Mucosa of gallbladder (tissue), 1 donor: ENCODE measurements at regions not wholly inside any gene's neighbourhood (a gene's known extent, or its start where the extent isn't known, plus 50 kb on each side); places are given as distances from the start of the nearest gene placed in this dataset.

Experiments used
- DNase-seq: peaks from one replicate; pipeline ENCODE4 v3.0.0-alpha.2; 2020; ENCODE audit warnings: low spot score
- donor health status: DM: no; HTN: no; CAD: no.

GRCh38 chr1:230515451-230516145, 89.5 kb upstream of the PGBD5 start:
- DNase-seq: no peak

DNA sequence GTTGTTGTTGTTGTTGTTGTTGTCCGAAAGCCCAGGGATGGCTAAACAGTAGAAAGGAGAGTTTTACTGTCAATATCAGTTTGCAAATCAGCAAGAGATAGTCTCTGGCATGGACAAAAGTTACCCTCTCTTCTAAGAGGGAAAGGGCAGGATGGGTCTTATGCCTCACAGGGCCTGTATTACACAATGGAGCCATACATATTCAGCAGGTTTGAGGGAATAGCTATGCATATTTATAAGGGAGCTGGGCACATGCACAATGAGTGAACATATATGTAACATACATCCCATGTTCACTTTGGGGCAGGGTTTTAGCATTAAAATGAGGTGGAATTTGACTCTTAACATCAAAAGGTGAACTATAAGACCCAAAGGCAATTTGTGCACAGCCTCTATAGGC, 84.4 kb upstream of the PGBD5 start:
- DNase-seq: no peak

DNA sequence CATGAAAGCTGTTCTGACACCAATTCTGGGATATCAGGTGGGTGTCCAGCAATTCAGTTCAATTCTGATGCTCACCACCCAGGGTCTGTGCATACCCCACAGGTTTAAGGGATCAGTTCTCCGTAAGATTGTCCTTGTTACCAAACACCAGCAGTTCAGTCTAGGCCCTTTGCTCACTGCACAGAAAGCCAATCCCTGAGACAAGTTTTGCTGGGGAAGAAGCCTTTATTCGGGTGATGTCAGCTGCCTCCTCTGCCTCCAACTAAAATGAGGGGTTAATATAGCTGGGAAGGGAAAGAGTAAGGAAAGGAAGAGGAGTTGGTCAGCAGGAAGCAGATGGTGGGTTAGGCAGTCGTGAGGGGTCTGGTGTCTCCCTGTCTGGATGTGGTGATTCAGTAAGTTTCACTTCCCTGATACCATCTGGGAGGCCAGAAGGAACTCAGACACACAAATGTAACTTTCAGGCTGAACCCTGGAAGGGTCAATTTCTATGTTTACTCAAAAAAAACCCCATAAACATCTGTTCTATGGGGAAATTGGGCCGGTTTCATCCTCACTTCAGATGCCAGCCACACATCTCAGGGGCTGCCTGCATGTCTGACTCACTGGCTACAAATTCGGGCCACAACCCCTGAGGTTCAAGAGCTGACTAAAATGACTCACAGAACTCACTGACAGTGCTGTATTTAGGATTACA, 83.3 kb upstream of the PGBD5 start:
- peak; percentile 28 for DNase-seq

GRCh38 chr1:230507666-230508402, 81.7 kb upstream of the PGBD5 start:
- peak; percentile 42 for DNase-seq

GRCh38 chr1:230507236-230507635, 81.1 kb upstream of the PGBD5 start:
- no peak for DNase-seq

- DNase-seq: no peak
These were observed 80.3 kb upstream of the PGBD5 start for GRCh38 chr1:230506451-230506850.

GRCh38 chr1:230504310-230504709, 78.2 kb upstream of the PGBD5 start:
- DNase-seq: no peak

GRCh38 chr1:230503726-230504125, 77.6 kb upstream of the PGBD5 start:
- no peak for DNase-seq

DNA sequence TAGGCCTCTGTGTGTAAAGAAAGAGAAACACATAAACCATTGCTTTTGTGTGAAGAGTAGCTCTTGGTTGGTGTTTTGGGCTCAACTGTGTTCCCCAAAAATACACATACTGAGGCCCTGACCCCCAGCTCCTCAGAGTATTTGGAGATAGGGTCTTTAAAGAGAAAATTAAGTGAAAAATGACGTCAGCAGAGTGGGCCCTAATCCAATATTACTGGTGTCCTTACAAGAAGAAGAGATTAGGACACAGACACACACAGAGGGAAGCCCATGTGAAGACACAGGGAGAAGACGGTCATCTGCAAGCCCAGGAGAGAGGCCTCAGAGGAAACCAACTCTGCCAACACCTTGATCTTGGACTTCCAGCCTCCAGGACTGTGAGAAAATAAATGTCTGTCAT, 76.9 kb upstream of the PGBD5 start:
- no peak for DNase-seq

DNA sequence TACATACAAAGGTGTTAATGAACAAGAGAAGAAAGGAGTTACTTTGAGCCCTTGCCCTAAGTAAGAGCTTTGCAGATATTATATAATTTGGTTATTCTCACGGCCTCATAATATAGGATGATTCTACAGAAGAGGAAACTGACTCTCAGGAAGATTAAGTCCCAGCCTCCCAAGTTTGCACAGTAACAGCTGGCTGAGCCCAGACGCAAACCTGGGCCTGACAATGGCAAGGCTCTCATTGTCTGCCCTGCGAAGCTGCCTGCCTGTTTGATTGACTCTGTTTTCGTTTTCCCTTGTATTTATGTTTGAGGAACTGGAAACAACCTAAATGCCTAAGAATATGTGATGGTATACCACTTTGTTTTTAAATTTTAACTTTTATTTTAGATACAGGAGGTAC, 76.2 kb upstream of the PGBD5 start:
- no peak for DNase-seq

DNA sequence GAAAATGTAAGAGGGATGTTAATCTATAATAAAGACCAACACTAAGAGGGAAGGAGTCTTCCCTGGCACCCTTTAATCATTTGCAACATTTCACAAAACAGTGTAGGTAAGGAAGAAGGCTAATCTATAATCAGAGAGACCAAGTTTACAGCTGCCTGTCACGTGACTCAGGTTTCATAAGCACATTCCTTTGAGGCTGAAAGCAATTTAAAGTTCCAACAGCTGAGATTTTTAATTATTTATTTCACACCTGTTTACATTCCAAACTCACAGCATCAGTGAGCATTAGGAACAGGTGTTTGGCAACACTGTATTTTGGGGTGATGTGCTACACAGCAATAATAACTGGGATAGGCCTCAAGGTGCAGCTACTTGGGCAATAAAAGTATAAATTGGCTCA, 75.7 kb upstream of the PGBD5 start:
- peak; percentile 27 for DNase-seq

DNA sequence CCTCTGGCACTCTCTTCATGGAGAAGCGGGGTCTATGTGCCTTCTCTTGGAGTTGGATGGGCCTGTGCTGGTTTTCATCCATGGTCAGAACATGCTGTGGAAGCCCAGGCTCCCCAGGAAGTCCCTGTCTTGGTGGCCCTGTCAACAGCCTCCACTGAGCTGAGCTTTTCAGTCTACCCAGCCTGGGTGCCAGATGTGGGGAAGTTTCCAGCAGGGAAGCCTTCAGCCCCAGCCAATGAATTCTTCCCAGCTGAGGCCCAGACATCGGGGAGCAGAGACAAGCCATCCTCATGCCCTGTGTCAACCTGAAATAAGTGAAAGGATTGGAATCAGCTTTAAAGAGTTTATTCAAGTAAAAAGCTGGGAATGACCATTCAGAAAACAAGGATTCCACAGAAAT, 75.1 kb upstream of the PGBD5 start:
- no peak for DNase-seq

DNA sequence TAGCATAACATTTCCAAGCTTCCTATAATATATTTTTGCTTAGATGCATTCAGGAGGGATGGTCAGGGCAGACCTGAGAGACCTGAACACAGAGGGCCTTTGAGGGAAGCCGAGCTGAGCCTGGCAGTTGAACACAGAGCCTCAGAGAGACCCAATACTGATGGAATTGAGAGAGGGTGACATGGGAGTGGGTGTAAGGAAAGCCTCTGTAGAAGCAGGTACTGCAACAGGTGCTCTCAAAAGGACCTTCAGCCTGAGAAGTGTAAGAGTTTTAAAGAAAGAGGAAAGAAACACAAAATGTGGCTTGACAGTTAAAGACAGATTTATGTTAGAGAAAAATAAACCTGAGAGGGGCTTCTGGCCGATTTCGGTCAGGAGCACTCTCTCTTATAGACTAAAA, 73.9 kb upstream of the PGBD5 start:
- no peak for DNase-seq

- no peak for DNase-seq
These were observed 73.4 kb upstream of the PGBD5 start for GRCh38 chr1:230499496-230499895.

DNA sequence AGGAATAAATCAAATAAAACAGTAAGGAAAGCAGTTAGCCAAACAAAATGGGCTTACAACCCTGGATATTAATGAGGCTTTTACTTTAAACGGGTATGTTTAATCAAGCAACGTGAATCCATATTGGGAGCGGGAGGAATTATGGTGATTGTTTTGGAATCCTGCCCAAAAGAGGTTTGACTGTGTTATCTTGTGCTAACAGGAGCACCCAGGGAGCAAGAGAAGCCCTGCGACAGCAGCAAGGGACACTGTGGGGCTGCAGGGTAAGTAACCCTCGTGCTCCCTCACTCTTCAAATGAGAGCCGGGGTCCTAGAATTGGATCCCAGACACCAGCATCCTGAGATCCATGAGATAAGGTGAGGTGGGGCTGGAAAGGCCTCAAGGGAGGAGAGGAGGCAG, 72.6 kb upstream of the PGBD5 start:
- DNase-seq: no peak

DNA sequence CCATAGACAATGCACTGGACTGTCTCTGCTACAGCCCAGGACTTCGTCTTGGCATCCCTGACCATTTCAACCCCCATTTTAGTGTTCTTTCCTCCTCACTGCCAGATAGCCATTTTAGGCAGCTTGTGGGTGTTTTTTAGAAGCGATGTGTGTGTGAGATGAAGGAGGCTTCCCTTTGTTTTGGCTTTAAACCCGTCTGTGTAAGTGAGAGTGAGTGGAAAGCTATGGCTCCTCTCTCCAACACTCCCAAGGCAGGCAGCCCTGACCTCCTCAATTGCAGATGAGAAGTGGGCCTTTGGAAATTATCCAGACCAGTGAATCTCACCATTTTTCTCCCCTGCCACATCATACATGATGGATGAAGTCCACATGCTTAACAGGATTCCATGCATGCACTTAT, 70.3 kb upstream of the PGBD5 start:
- DNase-seq: no peak

GRCh38 chr1:230495891-230496385, 69.8 kb upstream of the PGBD5 start:
- peak; percentile 15 for DNase-seq

DNA sequence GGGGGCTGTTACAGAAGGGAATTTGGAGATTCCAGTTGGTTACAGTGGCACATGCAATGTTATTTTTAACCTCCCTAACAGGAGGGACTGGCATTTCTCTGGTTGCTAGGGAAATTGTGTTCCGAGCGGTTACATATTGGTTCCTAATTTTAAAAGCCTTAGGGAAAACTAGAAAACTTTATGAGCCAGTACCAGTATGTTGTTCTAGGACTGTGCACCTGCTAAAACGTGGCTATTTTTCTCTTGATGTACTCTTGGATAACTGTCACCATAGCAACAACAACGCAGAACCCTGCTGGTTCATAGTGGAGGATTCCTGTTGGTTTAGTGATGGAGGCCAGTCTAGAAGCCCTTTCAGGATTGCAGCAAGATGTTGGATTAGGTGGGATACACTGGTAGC, 68.9 kb upstream of the PGBD5 start:
- no peak for DNase-seq

DNA sequence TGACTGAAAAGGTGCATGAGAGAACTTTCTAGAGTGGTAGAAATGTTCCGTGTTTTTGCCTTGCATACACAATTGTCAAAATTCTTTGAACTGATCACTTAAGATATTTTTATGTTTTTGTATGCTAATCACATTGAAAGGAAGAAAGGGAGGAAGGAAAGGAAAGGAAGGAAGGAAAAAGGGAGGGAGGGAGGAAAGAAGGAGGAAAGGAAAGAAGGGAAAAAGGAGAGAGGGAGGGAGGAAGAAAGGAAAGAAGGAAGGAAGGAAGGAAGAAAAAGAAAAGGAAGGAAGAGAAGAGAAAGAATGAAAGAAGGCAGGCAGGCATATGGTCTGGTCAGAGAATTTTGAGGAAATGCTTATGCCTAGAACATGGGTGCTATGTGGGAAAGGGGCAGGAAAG, 68.4 kb upstream of the PGBD5 start:
- DNase-seq: no peak

DNA sequence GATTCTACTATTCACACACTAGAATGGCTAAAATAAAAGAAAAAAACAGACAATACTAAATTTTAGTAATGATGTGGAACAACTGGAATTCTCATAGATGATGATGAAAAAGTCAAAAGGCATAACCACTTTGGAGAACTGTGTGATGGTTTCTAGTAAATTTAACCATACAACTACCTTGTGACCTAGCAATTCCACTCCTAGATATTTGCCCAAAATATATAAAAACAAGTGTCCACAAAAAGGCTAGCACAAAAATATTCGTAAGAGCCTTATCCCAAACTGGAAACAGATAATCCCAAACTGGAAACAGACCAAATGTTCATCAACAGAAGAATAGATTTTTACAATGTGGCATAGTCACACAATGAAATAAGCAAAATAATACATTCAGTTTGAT, 67.9 kb upstream of the PGBD5 start:
- no peak for DNase-seq

- DNase-seq: no peak
These were observed 67.1 kb upstream of the PGBD5 start for GRCh38 chr1:230493264-230493663.

DNA sequence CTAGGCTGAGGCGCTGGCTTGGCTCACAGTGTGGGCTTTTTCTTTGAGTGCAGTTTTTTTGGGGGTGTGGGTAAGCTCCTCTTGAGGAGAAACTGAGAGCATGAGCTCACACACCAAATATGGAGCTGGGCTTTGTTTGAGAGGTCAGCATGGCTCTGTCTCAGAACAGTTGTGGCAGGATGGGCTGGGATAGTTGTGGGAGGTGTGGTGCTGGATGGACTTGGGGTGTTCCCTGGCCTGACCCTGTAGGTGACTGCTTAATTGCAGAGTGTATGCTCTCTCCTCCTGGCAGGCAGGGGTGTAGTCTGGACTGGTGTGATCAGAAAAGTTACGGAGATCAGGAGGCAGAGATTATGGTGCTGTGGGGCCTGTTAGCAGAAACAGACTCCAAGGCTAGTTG, 64.3 kb upstream of the PGBD5 start:
- DNase-seq: no peak
